ENCODE measurements at regions not wholly inside any gene's neighbourhood (a gene's known extent, or its start where the extent isn't known, plus 50 kb on each side); places are given as distances from the start of the nearest gene placed in this dataset.

- no peak for DNase-seq
Observed at GRCh38 chr17:72068643-72069042, 52.2 kb upstream of the SOX9 start.

GRCh38 chr17:72069586-72070202 is 51.1 kb upstream of the SOX9 start:
- no peak for DNase-seq

Measured in CD4-positive, alpha-beta T cell treated with Interleukin-4 for 4 hours (primary cell).